Central memory CD8-positive, alpha-beta T cell (primary cell): ENCODE measurements at regions not wholly inside any gene's neighbourhood (a gene's known extent, or its start where the extent isn't known, plus 50 kb on each side); places are given as distances from the start of the nearest gene placed in this dataset.

ENCODE experiments used
- ATAC-seq: fragments of 150-1000 bp; cut with Tn5 transposase; replicated peaks from 2 replicates; pipeline ENCODE4 v1.10.0; 2022; ENCODE audit warnings: mild to moderate bottlenecking, moderate FRiP score, moderate number of reproducible peaks; ENCODE audit not compliant: poor library complexity, severe bottlenecking; ENCODE audit errors: extremely low read depth
- DNase-seq, 2 donors: peaks; one replicate each; pipeline ENCODE4 v3.0.0; 2021; ENCODE audit warnings: low spot score in 2 of 2
- H3K27ac Mint-ChIP-seq: one replicate; pipeline ENCODE4 v1.8.0; 2022; ENCODE audit warnings: low read depth, mild to moderate bottlenecking, moderate library complexity, mixed read lengths
- H3K27me3 Mint-ChIP-seq: one replicate; pipeline ENCODE4 v1.8.0; 2022; ENCODE audit warnings: mixed read lengths
- H3K36me3 Mint-ChIP-seq: one replicate; pipeline ENCODE4 v1.8.0; 2022; ENCODE audit warnings: mild to moderate bottlenecking, moderate library complexity, mixed read lengths; ENCODE audit not compliant: insufficient read depth
- H3K4me1 Mint-ChIP-seq: one replicate; pipeline ENCODE4 v1.8.0; 2022; ENCODE audit warnings: mixed read lengths
- H3K4me3 Mint-ChIP-seq: one replicate; pipeline ENCODE4 v1.8.0; 2022; ENCODE audit warnings: mild to moderate bottlenecking, moderate library complexity, mixed read lengths
- H3K9me3 Mint-ChIP-seq: one replicate; pipeline ENCODE4 v1.8.0; 2022; ENCODE audit warnings: mixed read lengths

- Mint-ChIP-seq H3K27me3 (no peaks in the 10 kb centered on the region), H3K4me3 (no peak overlapping the region), H3K27ac (no peak overlapping the region), H3K36me3 (peaks cover 1% of the 10 kb centered on the region), H3K4me1 (no peaks in the 10 kb centered on the region), H3K9me3 (peaks cover 9% of the 10 kb centered on the region)
- ATAC-seq (no peak), DNase-seq (no peak)
These were observed 1280.8 kb upstream of the PCDH20 start for GRCh38 chr13:62696490-62696889.

- H3K36me3 Mint-ChIP-seq = no peaks in the 10 kb centered on the region
- H3K4me1 Mint-ChIP-seq = no peaks in the 10 kb centered on the region
- ATAC-seq = no peak
- H3K27me3 Mint-ChIP-seq = no peaks in the 10 kb centered on the region
- H3K4me3 Mint-ChIP-seq = no peak overlapping the region
- H3K27ac Mint-ChIP-seq = no peak overlapping the region
- peaks cover 9% of the 10 kb centered on the region for H3K9me3 Mint-ChIP-seq
- DNase-seq = no peak
These were observed 1272.1 kb upstream of the PCDH20 start for GRCh38 chr13:62687732-62688131.

GRCh38 chr13:62684359-62684758 is 1268.7 kb upstream of the PCDH20 start:
- ATAC-seq (no peak), DNase-seq (no peak)
- H3K36me3 Mint-ChIP-seq = no peaks in the 10 kb centered on the region
- H3K27me3 Mint-ChIP-seq = no peaks in the 10 kb centered on the region
- no peak overlapping the region for H3K4me3 Mint-ChIP-seq
- no peak overlapping the region for H3K27ac Mint-ChIP-seq
- peaks cover 11% of the 10 kb centered on the region for H3K9me3 Mint-ChIP-seq
- H3K4me1 Mint-ChIP-seq = no peaks in the 10 kb centered on the region

GRCh38 chr13:62682788-62683187 is 1267.1 kb upstream of the PCDH20 start:
- Mint-ChIP-seq H3K36me3 (no peaks in the 10 kb centered on the region), H3K27me3 (no peaks in the 10 kb centered on the region), H3K4me3 (no peak overlapping the region), H3K4me1 (no peaks in the 10 kb centered on the region), H3K9me3 (peaks cover 16% of the 10 kb centered on the region), H3K27ac (no peak overlapping the region)
- DNase-seq (no peak), ATAC-seq (no peak)

- no peak overlapping the region for H3K4me3 Mint-ChIP-seq
- no peak for DNase-seq
These were observed 1262.4 kb upstream of the PCDH20 start for GRCh38 chr13:62678039-62678438.

GRCh38 chr13:62663767-62664166 is 1248.1 kb upstream of the PCDH20 start:
- Mint-ChIP-seq H3K36me3 (no peaks in the 10 kb centered on the region), H3K4me1 (no peaks in the 10 kb centered on the region), H3K27ac (no peak overlapping the region), H3K9me3 (peaks cover 16% of the 10 kb centered on the region), H3K27me3 (no peaks in the 10 kb centered on the region), H3K4me3 (no peak overlapping the region)
- ATAC-seq = no peak
- DNase-seq = no peak

More at GRCh38 chr13:62678039-62678438, 1262.4 kb upstream of the PCDH20 start:
- ATAC-seq = no peak
- Mint-ChIP-seq H3K4me1 (no peaks in the 10 kb centered on the region), H3K9me3 (peaks cover 26% of the 10 kb centered on the region), H3K36me3 (no peaks in the 10 kb centered on the region), H3K27ac (no peak overlapping the region), H3K27me3 (no peaks in the 10 kb centered on the region)

GRCh38 chr13:62659365-62659764 is 1243.7 kb upstream of the PCDH20 start:
- no peak for ATAC-seq
- no peak for DNase-seq

GRCh38 chr13:62653371-62653770 is 1237.7 kb upstream of the PCDH20 start:
- DNase-seq (no peak), ATAC-seq (no peak)
- no peak overlapping the region for H3K27ac Mint-ChIP-seq
- peaks cover 1% of the 10 kb centered on the region for H3K36me3 Mint-ChIP-seq
- no peak overlapping the region for H3K4me3 Mint-ChIP-seq
- H3K27me3 Mint-ChIP-seq = no peaks in the 10 kb centered on the region
- no peaks in the 10 kb centered on the region for H3K4me1 Mint-ChIP-seq
- H3K9me3 Mint-ChIP-seq = peaks cover 13% of the 10 kb centered on the region

More at GRCh38 chr13:62659365-62659764, 1243.7 kb upstream of the PCDH20 start:
- H3K4me1 Mint-ChIP-seq = no peaks in the 10 kb centered on the region
- no peaks in the 10 kb centered on the region for H3K27me3 Mint-ChIP-seq
- H3K4me3 Mint-ChIP-seq = no peak overlapping the region
- no peak overlapping the region for H3K27ac Mint-ChIP-seq
- no peaks in the 10 kb centered on the region for H3K36me3 Mint-ChIP-seq
- H3K9me3 Mint-ChIP-seq = peaks cover 21% of the 10 kb centered on the region

- peaks cover 26% of the 10 kb centered on the region for H3K9me3 Mint-ChIP-seq
- no peaks in the 10 kb centered on the region for H3K27me3 Mint-ChIP-seq
- no peak overlapping the region for H3K27ac Mint-ChIP-seq
- H3K36me3 Mint-ChIP-seq = no peaks in the 10 kb centered on the region
- H3K4me1 Mint-ChIP-seq = no peaks in the 10 kb centered on the region
- ATAC-seq (no peak), DNase-seq (no peak)
- H3K4me3 Mint-ChIP-seq = no peak overlapping the region
These were observed 1228.3 kb upstream of the PCDH20 start for GRCh38 chr13:62643799-62644524.

GRCh38 chr13:62643007-62643483 is 1227.4 kb upstream of the PCDH20 start:
- Mint-ChIP-seq H3K27ac (no peak overlapping the region), H3K9me3 (peaks cover 26% of the 10 kb centered on the region), H3K36me3 (no peaks in the 10 kb centered on the region), H3K4me1 (no peaks in the 10 kb centered on the region), H3K4me3 (no peak overlapping the region), H3K27me3 (no peaks in the 10 kb centered on the region)
- ATAC-seq (no peak), DNase-seq (no peak)

GRCh38 chr13:62635161-62635560 is 1219.5 kb upstream of the PCDH20 start:
- ATAC-seq (no peak), DNase-seq (no peak)
- no peaks in the 10 kb centered on the region for H3K27me3 Mint-ChIP-seq
- H3K9me3 Mint-ChIP-seq = peaks cover 6% of the 10 kb centered on the region
- H3K36me3 Mint-ChIP-seq = no peaks in the 10 kb centered on the region
- H3K4me1 Mint-ChIP-seq = no peaks in the 10 kb centered on the region
- no peak overlapping the region for H3K4me3 Mint-ChIP-seq
- H3K27ac Mint-ChIP-seq = no peak overlapping the region

GRCh38 chr13:62633448-62633847 is 1217.8 kb upstream of the PCDH20 start:
- H3K36me3 Mint-ChIP-seq = no peaks in the 10 kb centered on the region
- no peaks in the 10 kb centered on the region for H3K4me1 Mint-ChIP-seq
- ATAC-seq (no peak), DNase-seq (no peak)
- H3K9me3 Mint-ChIP-seq = peaks cover 6% of the 10 kb centered on the region
- H3K27me3 Mint-ChIP-seq = no peaks in the 10 kb centered on the region
- no peak overlapping the region for H3K4me3 Mint-ChIP-seq
- H3K27ac Mint-ChIP-seq = no peak overlapping the region

- H3K36me3 Mint-ChIP-seq = no peaks in the 10 kb centered on the region
These were observed 1216.0 kb upstream of the PCDH20 start for GRCh38 chr13:62631619-62632018.

More at GRCh38 chr13:62631619-62632018, 1216.0 kb upstream of the PCDH20 start:
- H3K9me3 Mint-ChIP-seq = peaks cover under 1% of the 10 kb centered on the region
- DNase-seq (no peak), ATAC-seq (no peak)
- no peaks in the 10 kb centered on the region for H3K27me3 Mint-ChIP-seq
- no peak overlapping the region for H3K27ac Mint-ChIP-seq
- H3K4me3 Mint-ChIP-seq = no peak overlapping the region
- no peaks in the 10 kb centered on the region for H3K4me1 Mint-ChIP-seq
